Breast epithelium (tissue), 4 donors: ENCODE measurements at regions not wholly inside any gene's neighbourhood (a gene's known extent, or its start where the extent isn't known, plus 50 kb on each side); places are given as distances from the start of the nearest gene placed in this dataset.

Experiments
- DNase-seq, 2 donors: peaks; one replicate each; pipeline ENCODE4 v3.0.0-alpha.2; 2019; ENCODE audit warnings: low spot score in 2 of 2
- H3K27ac ChIP-seq, 2 donors: fragments of 200-600 bp; sonication (generic) in 1 of 2; one replicate each; pipeline ENCODE4 v1.5.1; 2016 to 2019; ENCODE audit warnings: mild to moderate bottlenecking in 1 of 2
- H3K27me3 ChIP-seq, 2 donors: fragments of 200-600 bp; sonication (generic) in 1 of 2; one replicate each; pipeline versions ENCODE4 v1.5.1 to v1.6.0; 2017 to 2019; ENCODE audit warnings: control low read depth in 1 of 2, mild to moderate bottlenecking in 1 of 2
- H3K36me3 ChIP-seq: fragments of 200-600 bp; one replicate; pipeline ENCODE4 v1.5.1; 2019
- H3K4me1 ChIP-seq, 2 donors: fragments of 200-600 bp; sonication (generic); one replicate each; pipeline ENCODE4 v1.5.1; 2016 to 2019; ENCODE audit warnings: control low read depth in 1 of 2
- H3K4me3 ChIP-seq, 3 donors: fragments of 200-600 bp; sonication (generic); 1 replicate in 2 of 3; 2 replicates in 1 of 3; pipeline ENCODE4 v1.5.1; 2016 to 2019; ENCODE audit warnings: mild to moderate bottlenecking in 3 of 3, moderate library complexity in 2 of 3
- H3K9me3 ChIP-seq, 2 donors: fragments of 200-600 bp; sonication (generic) in 1 of 2; one replicate each; pipeline ENCODE4 v1.5.1; 2016 to 2019; ENCODE audit warnings: control low read depth in 1 of 2
- CTCF ChIP-seq, 3 donors: fragments of 450-650 bp; IDR thresholded peaks; one replicate each; pipeline ENCODE4 v1.5.1; 2016 to 2017; ENCODE audit warnings: antibody characterized with exemption in 3 of 3, mild to moderate bottlenecking in 3 of 3, moderate library complexity in 3 of 3
- POLR2A ChIP-seq: fragments of 450-650 bp; IDR thresholded peaks from one replicate; pipeline ENCODE4 v1.6.1; 2016; ENCODE audit warnings: antibody characterized with exemption, mild to moderate bottlenecking, moderate library complexity
- POLR2AphosphoS5 ChIP-seq, 3 donors: sonication (generic); formaldehyde crosslinking; IDR thresholded peaks; one replicate each; pipeline ENCODE4 v1.6.1; 2017; ENCODE audit warnings: antibody characterized with exemption in 3 of 3
- intact Hi-C: fragments of 100-400 bp; cut with DNase I; formaldehyde crosslinking; loops from one replicate; pipeline ENCODE4 v1.15.1; 2023; ENCODE audit warnings: low total_unique reads

- DNase-seq = no peak
- intact Hi-C loops = no loop called here
Measured at GRCh38 chr5:141781910-141782309, 96.3 kb downstream of the PCDH1 start.

GRCh38 chr5:141780952-141781781 is 97.0 kb downstream of the PCDH1 start:
- Histone ChIP-seq H3K4me3 (no peak overlapping the region), H3K4me1 (peaks cover 0 to 4% of the 10 kb centered on the region in 2 donors), H3K27me3 (no peaks in the 10 kb centered on the region), H3K9me3 (no peaks in the 10 kb centered on the region), H3K36me3 (no peaks in the 10 kb centered on the region), H3K27ac (no peak overlapping the region)
- intact Hi-C loops = no loop called here
- no peak for TF ChIP-seq POLR2AphosphoS5 (IDR thresholded peaks at IDR 0.05)
- no peak for TF ChIP-seq CTCF (IDR thresholded peaks at IDR 0.05)
- no peak for TF ChIP-seq POLR2A
- DNase-seq = no peak

More at GRCh38 chr5:141781910-141782309, 96.3 kb downstream of the PCDH1 start:
- H3K9me3 ChIP-seq = no peaks in the 10 kb centered on the region
- TF ChIP-seq CTCF (IDR thresholded peaks at IDR 0.05) = no peak
- TF ChIP-seq POLR2AphosphoS5 (IDR thresholded peaks at IDR 0.05) = no peak
- TF ChIP-seq POLR2A = no peak
- no peaks in the 10 kb centered on the region for H3K27me3 ChIP-seq
- H3K4me1 ChIP-seq = peaks cover 0 to 4% of the 10 kb centered on the region in 2 donors
- H3K4me3 ChIP-seq = no peak overlapping the region
- H3K36me3 ChIP-seq = no peaks in the 10 kb centered on the region
- no peak overlapping the region for H3K27ac ChIP-seq

GRCh38 chr5:141780240-141780951 is 97.8 kb downstream of the PCDH1 start:
- Histone ChIP-seq H3K36me3 (no peaks in the 10 kb centered on the region), H3K4me1 (peaks cover 0 to 4% of the 10 kb centered on the region in 2 donors), H3K9me3 (no peaks in the 10 kb centered on the region), H3K27ac (peak overlapping the region; percentile 33 to 43), H3K27me3 (no peaks in the 10 kb centered on the region), H3K4me3 (no peak overlapping the region)
- DNase-seq = no peak
- TF ChIP-seq POLR2AphosphoS5 (IDR thresholded peaks at IDR 0.05) = no peak
- TF ChIP-seq POLR2A = no peak
- intact Hi-C loops = no loop called here

GRCh38 chr5:141779503-141779973 is 97.5 kb upstream of the ARAP3 start:
- peak in 1 of 2 donors; percentile 18 for DNase-seq
- Histone ChIP-seq H3K4me1 (peaks cover 0 to 4% of the 10 kb centered on the region in 2 donors), H3K27me3 (no peaks in the 10 kb centered on the region), H3K36me3 (no peaks in the 10 kb centered on the region), H3K4me3 (no peak overlapping the region), H3K9me3 (no peaks in the 10 kb centered on the region), H3K27ac (peak overlapping the region in 1 of 2 donors; percentile 43)
- TF ChIP-seq POLR2A (no peak), POLR2AphosphoS5 (IDR thresholded peaks at IDR 0.05) (peak in 1 of 3 donors; percentile 8)
- intact Hi-C loops = no loop called here

- intact Hi-C loops = no loop called here
- peaks cover 0 to 4% of the 10 kb centered on the region in 2 donors for H3K4me1 ChIP-seq
- H3K27me3 ChIP-seq = no peaks in the 10 kb centered on the region
- no peaks in the 10 kb centered on the region for H3K36me3 ChIP-seq
- no peaks in the 10 kb centered on the region for H3K9me3 ChIP-seq
- H3K27ac ChIP-seq = peak overlapping the region in 1 of 2 donors; percentile 19
- TF ChIP-seq POLR2AphosphoS5 (IDR thresholded peaks at IDR 0.05) = no peak
- no peak for TF ChIP-seq CTCF (IDR thresholded peaks at IDR 0.05)
- no peak for TF ChIP-seq POLR2A
- DNase-seq = no peak
- no peak overlapping the region for H3K4me3 ChIP-seq
Measured at GRCh38 chr5:141778683-141779082, 96.7 kb upstream of the ARAP3 start.

GRCh38 chr5:141778206-141778605 is 96.2 kb upstream of the ARAP3 start:
- H3K27ac ChIP-seq = no peak overlapping the region
- H3K27me3 ChIP-seq = no peaks in the 10 kb centered on the region
- DNase-seq = no peak
- intact Hi-C loops = no loop called here
- H3K4me1 ChIP-seq = peaks cover 0 to 4% of the 10 kb centered on the region in 2 donors
- no peaks in the 10 kb centered on the region for H3K9me3 ChIP-seq
- no peak overlapping the region for H3K4me3 ChIP-seq
- H3K36me3 ChIP-seq = no peaks in the 10 kb centered on the region
- no peak for TF ChIP-seq POLR2A
- no peak for TF ChIP-seq CTCF (IDR thresholded peaks at IDR 0.05)
- TF ChIP-seq POLR2AphosphoS5 (IDR thresholded peaks at IDR 0.05) = no peak
